ENCODE measurements at regions not wholly inside any gene's neighbourhood (a gene's known extent, or its start where the extent isn't known, plus 50 kb on each side); places are given as distances from the start of the nearest gene placed in this dataset.

GRCh38 chr2:37453027-37453426, 108.6 kb downstream of the QPCT start:
- Histone ChIP-seq H3K36me3 (ENCODE audit: insufficient read depth, low read length) (no peaks in the 10 kb centered on the region), H4K20me1 (ENCODE audit: insufficient read depth) (no peaks in the 10 kb centered on the region), H2AFZ (ENCODE audit: low read depth, low read length) (no peak overlapping the region), H3K4me2 (ENCODE audit: low read length) (no peak overlapping the region), H3K4me3 (ENCODE audit: low read length) (no peak overlapping the region), H3K9me3 (ENCODE audit: low read length) (no peaks in the 10 kb centered on the region), H3K79me2 (replicated peaks; ENCODE audit: insufficient read depth, low read length) (no peaks in the 10 kb centered on the region), H3K9me2 (ENCODE audit: insufficient read depth, low read length) (no peaks in the 10 kb centered on the region), H3K27ac (ENCODE audit: low read length) (no peak overlapping the region), H3F3A (ENCODE audit: insufficient read depth, low read length, poor library complexity, severe bottlenecking) (no peaks in the 10 kb centered on the region), H3K9ac (ENCODE audit: low read length) (no peak overlapping the region), H3K27me3 (ENCODE audit: insufficient read depth, low read depth, low read length) (no peaks in the 10 kb centered on the region)
- no peak for TF ChIP-seq RAD21 (conservative IDR thresholded peaks at IDR 0.05)
- no peak for TF ChIP-seq SMC3 (conservative IDR thresholded peaks at IDR 0.05; ENCODE audit: poor library complexity)
- no peak for TF ChIP-seq CTCF (IDR thresholded peaks at IDR 0.05; ENCODE audit: poor library complexity, severe bottlenecking)
- TF ChIP-seq MXI1 (conservative IDR thresholded peaks at IDR 0.05; ENCODE audit: poor library complexity, severe bottlenecking), result no peak
- no peak for TF ChIP-seq POLR2AphosphoS5 (IDR thresholded peaks at IDR 0.05)
- no peak for TF ChIP-seq REST (IDR thresholded peaks at IDR 0.05; ENCODE audit: borderline replicate concordance)
- TF ChIP-seq TAF1 (IDR thresholded peaks at IDR 0.05; ENCODE audit: low read depth), result no peak
- TF ChIP-seq EP300 (conservative IDR thresholded peaks at IDR 0.05; ENCODE audit: poor library complexity, severe bottlenecking), result no peak
- TF ChIP-seq EZH2 (IDR thresholded peaks at IDR 0.05; ENCODE audit: borderline replicate concordance, insufficient read depth, low read length, poor library complexity, severe bottlenecking), result no peak

DNA sequence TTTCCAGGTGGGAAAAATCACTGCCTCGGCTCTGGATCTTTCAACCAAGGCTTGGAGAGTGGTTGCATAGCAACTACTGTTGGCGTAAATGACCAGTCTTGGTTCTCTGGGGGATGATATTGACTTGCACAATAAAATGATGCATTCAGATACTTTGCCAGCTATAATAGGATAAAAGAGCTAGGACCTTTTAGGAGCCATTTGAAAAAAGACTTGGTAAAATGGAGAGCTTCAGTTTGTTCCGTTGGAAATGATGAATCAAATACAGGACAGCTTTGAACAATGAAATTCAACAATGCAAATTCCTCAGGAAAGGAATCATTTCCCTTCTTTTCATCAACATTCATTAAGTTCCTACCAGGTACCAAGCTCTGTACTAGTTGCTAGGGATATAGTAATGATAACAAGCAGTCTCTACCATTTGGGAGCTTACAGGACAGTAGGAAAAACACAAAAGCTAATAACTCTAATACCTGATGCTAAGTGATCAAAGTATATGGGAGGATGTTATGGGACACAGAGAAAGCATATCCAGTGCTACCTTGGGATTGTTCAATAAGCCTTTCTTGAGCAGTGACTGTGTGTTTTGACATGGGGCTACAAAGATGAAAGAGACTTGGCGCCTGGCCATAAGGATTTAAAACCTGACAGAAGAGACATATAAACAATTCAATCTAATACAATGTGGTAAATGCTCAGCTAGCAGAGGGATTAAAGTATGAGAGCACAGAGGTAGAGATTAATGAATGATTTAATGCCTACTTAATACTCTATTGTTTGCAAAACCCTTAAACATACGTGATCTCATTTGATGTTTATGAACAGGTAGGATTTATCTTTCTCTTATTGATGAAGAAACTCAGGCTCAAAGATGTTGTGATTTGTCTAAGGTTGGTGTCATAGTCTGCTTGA, 110.7 kb downstream of the QPCT start:
- H2AFZ ChIP-seq (ENCODE audit: low read depth, low read length), result no peak overlapping the region
- no peaks in the 10 kb centered on the region for H3F3A ChIP-seq (ENCODE audit: insufficient read depth, low read length, poor library complexity, severe bottlenecking)
- H3K9me3 ChIP-seq (ENCODE audit: low read length), result no peaks in the 10 kb centered on the region
- TF ChIP-seq EP300 (conservative IDR thresholded peaks at IDR 0.05; ENCODE audit: poor library complexity, severe bottlenecking) (peak; percentile 29), MXI1 (conservative IDR thresholded peaks at IDR 0.05; ENCODE audit: poor library complexity, severe bottlenecking) (no peak), EZH2 (IDR thresholded peaks at IDR 0.05; ENCODE audit: borderline replicate concordance, insufficient read depth, low read length, poor library complexity, severe bottlenecking) (no peak), TAF1 (IDR thresholded peaks at IDR 0.05; ENCODE audit: low read depth) (no peak), RAD21 (conservative IDR thresholded peaks at IDR 0.05) (no peak), CTCF (IDR thresholded peaks at IDR 0.05; ENCODE audit: poor library complexity, severe bottlenecking) (no peak), REST (IDR thresholded peaks at IDR 0.05; ENCODE audit: borderline replicate concordance) (no peak), SMC3 (conservative IDR thresholded peaks at IDR 0.05; ENCODE audit: poor library complexity) (peak; percentile 13), POLR2AphosphoS5 (IDR thresholded peaks at IDR 0.05) (peak; percentile 49)
- H3K27me3 ChIP-seq (ENCODE audit: insufficient read depth, low read depth, low read length), result no peaks in the 10 kb centered on the region
- H3K4me2 ChIP-seq (ENCODE audit: low read length), result peak overlapping the region; percentile 23
- H3K27ac ChIP-seq (ENCODE audit: low read length), result peak overlapping the region; percentile 77
- H3K79me2 ChIP-seq (replicated peaks; ENCODE audit: insufficient read depth, low read length), result no peaks in the 10 kb centered on the region
- H3K9ac ChIP-seq (ENCODE audit: low read length), result peak overlapping the region; percentile 15
- H3K4me3 ChIP-seq (ENCODE audit: low read length), result peak overlapping the region; percentile 30
- no peaks in the 10 kb centered on the region for H3K9me2 ChIP-seq (ENCODE audit: insufficient read depth, low read length)
- no peaks in the 10 kb centered on the region for H4K20me1 ChIP-seq (ENCODE audit: insufficient read depth)
- H3K36me3 ChIP-seq (ENCODE audit: insufficient read depth, low read length), result no peaks in the 10 kb centered on the region
